ENCODE measurements at regions not wholly inside any gene's neighbourhood (a gene's known extent, or its start where the extent isn't known, plus 50 kb on each side); places are given as distances from the start of the nearest gene placed in this dataset.

GRCh38 chr4:41878991-41879491 lies 56.2 kb upstream of the TMEM33 start:
- H3K4me1 ChIP-seq: peaks cover 4 to 35% (median 22%) of the 10 kb centered on the region in 12 donors
- no peaks in the 10 kb centered on the region for H3K36me3 ChIP-seq
- WGBS, 4 donors: 5 to 13% (median 11%) methylated on average over 23 to 25 of the region's 25 CpGs
- DNase-seq (no peak), ATAC-seq (no peak)
- TF ChIP-seq CTCF (IDR thresholded peaks at IDR 0.05) (no peak), POLR2A (IDR thresholded peaks at IDR 0.05) (no peak)
- H3K27me3 ChIP-seq: peaks cover 41 to 95% (median 87%) of the 10 kb centered on the region in 9 donors
- no peaks in the 10 kb centered on the region for H3K9me3 ChIP-seq
- H3K27ac ChIP-seq: no peak overlapping the region
- intact Hi-C loops (cut with DNase I): loop anchor here in 1 of 10 donors (5.0 kb wide), 1 partner anchor 602 kb away; no protein-coding TSS in a partner anchor
- no peak overlapping the region for H3K4me3 ChIP-seq

GRCh38 chr4:41878170-41878969 lies 56.9 kb upstream of the TMEM33 start:
- no peak overlapping the region for H3K4me3 ChIP-seq
- no peaks in the 10 kb centered on the region for H3K9me3 ChIP-seq
- no peak for TF ChIP-seq CTCF (IDR thresholded peaks at IDR 0.05)
- TF ChIP-seq POLR2A (IDR thresholded peaks at IDR 0.05): no peak
- intact Hi-C loops (cut with DNase I): loop anchor here in 1 of 10 donors (5.0 kb wide), 1 partner anchor 601 kb away; no protein-coding TSS in a partner anchor
- H3K27me3 ChIP-seq: peaks cover 46 to 100% (median 93%) of the 10 kb centered on the region in 9 donors
- H3K36me3 ChIP-seq: no peaks in the 10 kb centered on the region
- H3K4me1 ChIP-seq: peaks cover 4 to 38% (median 22%) of the 10 kb centered on the region in 12 donors
- H3K27ac ChIP-seq: no peak overlapping the region
- 11 to 19% (median 16%) methylated on average over 25 to 41 of the region's 41 CpGs for WGBS, 4 donors
- no peak for DNase-seq
- no peak for ATAC-seq

GRCh38 chr4:41877020-41877796 lies 58.0 kb upstream of the TMEM33 start:
- peaks cover 4 to 37% (median 18%) of the 10 kb centered on the region in 12 donors for H3K4me1 ChIP-seq
- TF ChIP-seq POLR2A (IDR thresholded peaks at IDR 0.05) (no peak), CTCF (IDR thresholded peaks at IDR 0.05) (no peak)
- DNase-seq (no peak), ATAC-seq (no peak)
- no peaks in the 10 kb centered on the region for H3K9me3 ChIP-seq
- intact Hi-C loops (cut with DNase I): loop anchor here in 1 of 10 donors (5.0 kb wide), 1 partner anchor 600 kb away; no protein-coding TSS in a partner anchor
- WGBS, 4 donors: 48 to 55% (median 50%) methylated on average over 7 of the region's 7 CpGs
- peaks cover 51 to 100% (median 98%) of the 10 kb centered on the region in 9 donors for H3K27me3 ChIP-seq
- no peak overlapping the region for H3K27ac ChIP-seq
- no peak overlapping the region for H3K4me3 ChIP-seq
- H3K36me3 ChIP-seq: no peaks in the 10 kb centered on the region

- H3K4me1 ChIP-seq: peaks cover 0 to 14% (median 0%) of the 10 kb centered on the region in 12 donors
- intact Hi-C loops (cut with DNase I): loop anchor here in 1 of 10 donors (5.0 kb wide), 1 partner anchor 598 kb away; no protein-coding TSS in a partner anchor
- no peak for DNase-seq
- no peaks in the 10 kb centered on the region for H3K36me3 ChIP-seq
- no peak for ATAC-seq
- no peak overlapping the region for H3K4me3 ChIP-seq
- H3K27me3 ChIP-seq: peaks cover 32 to 100% (median 86%) of the 10 kb centered on the region in 9 donors
- no peaks in the 10 kb centered on the region for H3K9me3 ChIP-seq
- TF ChIP-seq POLR2A (IDR thresholded peaks at IDR 0.05): no peak
- TF ChIP-seq CTCF (IDR thresholded peaks at IDR 0.05): no peak
- H3K27ac ChIP-seq: no peak overlapping the region
These were observed 60.4 kb upstream of the TMEM33 start for GRCh38 chr4:41874873-41875272.
